ENCODE measurements at regions not wholly inside any gene's neighbourhood (a gene's known extent, or its start where the extent isn't known, plus 50 kb on each side); places are given as distances from the start of the nearest gene placed in this dataset.

GRCh38 chr11:79762279-79762921 is 321.6 kb upstream of the TENM4 start:
- in situ Hi-C loops (cut with HindIII; ENCODE audit: low pct_ligation_motif_present, low sequenced_read_pairs) = no loop called here
- no peaks in the 10 kb centered on the region for H3K27me3 ChIP-seq (replicated peaks)
- peak; percentile 4 for DNase-seq
- no peak overlapping the region for H3K4me3 ChIP-seq (ENCODE audit: low read depth, low read length)
- no peaks in the 10 kb centered on the region for H3K36me3 ChIP-seq (replicated peaks)
- TF ChIP-seq, protein P1, sequence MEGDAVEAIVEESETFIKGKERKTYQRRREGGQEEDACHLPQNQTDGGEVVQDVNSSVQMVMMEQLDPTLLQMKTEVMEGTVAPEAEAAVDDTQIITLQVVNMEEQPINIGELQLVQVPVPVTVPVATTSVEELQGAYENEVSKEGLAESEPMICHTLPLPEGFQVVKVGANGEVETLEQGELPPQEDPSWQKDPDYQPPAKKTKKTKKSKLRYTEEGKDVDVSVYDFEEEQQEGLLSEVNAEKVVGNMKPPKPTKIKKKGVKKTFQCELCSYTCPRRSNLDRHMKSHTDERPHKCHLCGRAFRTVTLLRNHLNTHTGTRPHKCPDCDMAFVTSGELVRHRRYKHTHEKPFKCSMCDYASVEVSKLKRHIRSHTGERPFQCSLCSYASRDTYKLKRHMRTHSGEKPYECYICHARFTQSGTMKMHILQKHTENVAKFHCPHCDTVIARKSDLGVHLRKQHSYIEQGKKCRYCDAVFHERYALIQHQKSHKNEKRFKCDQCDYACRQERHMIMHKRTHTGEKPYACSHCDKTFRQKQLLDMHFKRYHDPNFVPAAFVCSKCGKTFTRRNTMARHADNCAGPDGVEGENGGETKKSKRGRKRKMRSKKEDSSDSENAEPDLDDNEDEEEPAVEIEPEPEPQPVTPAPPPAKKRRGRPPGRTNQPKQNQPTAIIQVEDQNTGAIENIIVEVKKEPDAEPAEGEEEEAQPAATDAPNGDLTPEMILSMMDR (IDR thresholded peaks at IDR 0.05; ENCODE audit: low read depth, low read length, missing control alignments) = no peak
- H3K27ac ChIP-seq = no peak overlapping the region

DNA sequence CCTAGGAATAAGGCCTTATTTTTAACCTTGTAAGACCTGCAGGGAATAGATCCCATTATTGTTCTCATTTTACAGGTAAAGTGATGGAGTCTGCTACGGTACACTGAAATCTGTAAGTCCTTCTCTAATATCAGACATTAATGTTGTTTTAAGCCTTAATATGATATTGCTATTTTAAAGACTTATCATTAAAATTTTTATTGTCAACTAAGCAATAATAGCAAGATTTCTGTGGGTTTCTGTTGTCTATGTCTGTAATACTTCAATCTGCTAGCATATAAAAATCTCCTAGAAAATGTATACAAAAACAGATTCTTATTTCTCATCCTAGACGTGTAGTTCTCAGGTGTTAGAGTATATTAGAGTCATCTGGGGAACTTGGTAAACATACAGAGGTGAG is 317.5 kb upstream of the TENM4 start:
- TF ChIP-seq, protein P1 (IDR thresholded peaks at IDR 0.05; ENCODE audit: low read depth, low read length, missing control alignments) = no peak
- in situ Hi-C loops (cut with HindIII; ENCODE audit: low pct_ligation_motif_present, low sequenced_read_pairs) = no loop called here
- Histone ChIP-seq H3K27ac (no peak overlapping the region), H3K27me3 (replicated peaks) (no peaks in the 10 kb centered on the region), H3K4me3 (ENCODE audit: low read depth, low read length) (no peak overlapping the region), H3K36me3 (replicated peaks) (no peaks in the 10 kb centered on the region)
- no peak for DNase-seq

GRCh38 chr11:79747406-79747805 is 306.6 kb upstream of the TENM4 start:
- in situ Hi-C loops (cut with HindIII; ENCODE audit: low pct_ligation_motif_present, low sequenced_read_pairs) = no loop called here
- DNase-seq = no peak
- Histone ChIP-seq H3K4me3 (ENCODE audit: low read depth, low read length) (no peak overlapping the region), H3K27ac (no peak overlapping the region), H3K27me3 (replicated peaks) (no peaks in the 10 kb centered on the region), H3K36me3 (replicated peaks) (no peaks in the 10 kb centered on the region)
- TF ChIP-seq, protein P1 (IDR thresholded peaks at IDR 0.05; ENCODE audit: low read depth, low read length, missing control alignments) = no peak

GRCh38 chr11:79744941-79745340 is 304.1 kb upstream of the TENM4 start:
- H3K27ac ChIP-seq = no peak overlapping the region
- in situ Hi-C loops (cut with HindIII; ENCODE audit: low pct_ligation_motif_present, low sequenced_read_pairs) = no loop called here
- no peaks in the 10 kb centered on the region for H3K27me3 ChIP-seq (replicated peaks)
- TF ChIP-seq, protein P1 (IDR thresholded peaks at IDR 0.05; ENCODE audit: low read depth, low read length, missing control alignments) = no peak
- no peaks in the 10 kb centered on the region for H3K36me3 ChIP-seq (replicated peaks)
- H3K4me3 ChIP-seq (ENCODE audit: low read depth, low read length) = no peak overlapping the region
- no peak for DNase-seq

DNA sequence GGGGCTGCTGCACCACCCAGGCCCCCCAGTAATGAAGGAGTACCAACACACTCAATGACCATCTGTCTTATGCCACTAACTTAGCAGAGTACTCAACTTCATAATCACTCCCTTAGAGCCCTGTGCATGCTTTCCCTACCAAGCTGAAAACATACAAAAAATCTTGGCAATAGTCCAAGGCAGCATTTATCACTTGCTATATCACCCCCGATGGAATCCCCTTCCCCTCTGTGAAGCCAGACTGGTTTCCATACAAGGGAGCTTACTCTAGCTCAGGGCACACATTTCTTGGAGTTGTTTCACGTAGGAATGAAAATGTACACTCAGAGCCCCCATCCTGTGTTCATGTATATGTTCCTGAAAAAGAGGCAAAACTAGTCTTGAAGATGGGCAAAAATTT is 301.3 kb upstream of the TENM4 start:
- no peaks in the 10 kb centered on the region for H3K36me3 ChIP-seq (replicated peaks)
- no peaks in the 10 kb centered on the region for H3K27me3 ChIP-seq (replicated peaks)
- in situ Hi-C loops (cut with HindIII; ENCODE audit: low pct_ligation_motif_present, low sequenced_read_pairs) = no loop called here
- TF ChIP-seq, protein P1 (IDR thresholded peaks at IDR 0.05; ENCODE audit: low read depth, low read length, missing control alignments) = no peak
- H3K27ac ChIP-seq = no peak overlapping the region
- no peak for DNase-seq
- H3K4me3 ChIP-seq (ENCODE audit: low read depth, low read length) = no peak overlapping the region

DNA sequence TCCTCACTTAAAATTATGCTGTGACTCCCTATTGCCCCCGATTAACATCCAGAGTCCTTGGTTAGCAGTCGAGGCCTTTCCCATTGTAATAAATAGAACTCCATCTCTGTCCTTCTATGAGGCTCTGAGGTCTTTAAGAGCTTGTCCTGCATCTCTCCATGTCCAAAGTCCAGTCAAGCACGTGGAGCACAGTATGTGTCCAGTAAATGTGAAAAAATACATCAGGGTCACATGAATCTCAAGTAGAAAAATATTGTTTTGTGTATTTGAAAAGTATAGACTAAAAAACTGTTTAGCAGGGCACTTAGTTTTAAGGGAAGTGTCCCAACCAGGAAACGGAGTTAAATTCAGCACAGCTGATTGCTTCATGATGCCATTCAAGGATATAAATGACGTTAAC is 298.8 kb upstream of the TENM4 start:
- in situ Hi-C loops (cut with HindIII; ENCODE audit: low pct_ligation_motif_present, low sequenced_read_pairs) = no loop called here
- Histone ChIP-seq H3K36me3 (replicated peaks) (no peaks in the 10 kb centered on the region), H3K27ac (no peak overlapping the region), H3K27me3 (replicated peaks) (no peaks in the 10 kb centered on the region), H3K4me3 (ENCODE audit: low read depth, low read length) (no peak overlapping the region)
- TF ChIP-seq, protein P1 (IDR thresholded peaks at IDR 0.05; ENCODE audit: low read depth, low read length, missing control alignments) = no peak
- DNase-seq = no peak

Data from brain microvascular endothelial cell (primary cell).